LNCAP (cell line): ENCODE measurements at regions not wholly inside any gene's neighbourhood (a gene's known extent, or its start where the extent isn't known, plus 50 kb on each side); places are given as distances from the start of the nearest gene placed in this dataset.

Experiments used
- CTCF ChIP-seq: fragments of 450-650 bp; IDR thresholded peaks from 2 replicates; pipeline ENCODE4 v1.5.1; 2017; ENCODE audit warnings: mild to moderate bottlenecking

GRCh38 chr22:27625769-27626674 is 175.5 kb downstream of the MN1 start:
- TF ChIP-seq CTCF, result no peak

GRCh38 chr22:27626675-27627443 is 174.7 kb downstream of the MN1 start:
- no peak for TF ChIP-seq CTCF

- TF ChIP-seq CTCF, result no peak
Observed at GRCh38 chr22:27627444-27627833, 174.1 kb downstream of the MN1 start.

GRCh38 chr22:27627901-27628300 is 173.7 kb downstream of the MN1 start:
- no peak for TF ChIP-seq CTCF

GRCh38 chr22:27628341-27628740 is 173.2 kb downstream of the MN1 start:
- TF ChIP-seq CTCF, result no peak

- no peak for TF ChIP-seq CTCF
Observed at GRCh38 chr22:27628891-27629631, 172.5 kb downstream of the MN1 start.

- TF ChIP-seq CTCF, result no peak
Observed at GRCh38 chr22:27629908-27630673, 171.5 kb downstream of the MN1 start.
